ENCODE measurements at regions not wholly inside any gene's neighbourhood (a gene's known extent, or its start where the extent isn't known, plus 50 kb on each side); places are given as distances from the start of the nearest gene placed in this dataset.
"Not testable (repeated sequence)": the region's sequence is repeated elsewhere in the genome, so short reads cannot be mapped to it uniquely, and the experiment has no call there.

DNA sequence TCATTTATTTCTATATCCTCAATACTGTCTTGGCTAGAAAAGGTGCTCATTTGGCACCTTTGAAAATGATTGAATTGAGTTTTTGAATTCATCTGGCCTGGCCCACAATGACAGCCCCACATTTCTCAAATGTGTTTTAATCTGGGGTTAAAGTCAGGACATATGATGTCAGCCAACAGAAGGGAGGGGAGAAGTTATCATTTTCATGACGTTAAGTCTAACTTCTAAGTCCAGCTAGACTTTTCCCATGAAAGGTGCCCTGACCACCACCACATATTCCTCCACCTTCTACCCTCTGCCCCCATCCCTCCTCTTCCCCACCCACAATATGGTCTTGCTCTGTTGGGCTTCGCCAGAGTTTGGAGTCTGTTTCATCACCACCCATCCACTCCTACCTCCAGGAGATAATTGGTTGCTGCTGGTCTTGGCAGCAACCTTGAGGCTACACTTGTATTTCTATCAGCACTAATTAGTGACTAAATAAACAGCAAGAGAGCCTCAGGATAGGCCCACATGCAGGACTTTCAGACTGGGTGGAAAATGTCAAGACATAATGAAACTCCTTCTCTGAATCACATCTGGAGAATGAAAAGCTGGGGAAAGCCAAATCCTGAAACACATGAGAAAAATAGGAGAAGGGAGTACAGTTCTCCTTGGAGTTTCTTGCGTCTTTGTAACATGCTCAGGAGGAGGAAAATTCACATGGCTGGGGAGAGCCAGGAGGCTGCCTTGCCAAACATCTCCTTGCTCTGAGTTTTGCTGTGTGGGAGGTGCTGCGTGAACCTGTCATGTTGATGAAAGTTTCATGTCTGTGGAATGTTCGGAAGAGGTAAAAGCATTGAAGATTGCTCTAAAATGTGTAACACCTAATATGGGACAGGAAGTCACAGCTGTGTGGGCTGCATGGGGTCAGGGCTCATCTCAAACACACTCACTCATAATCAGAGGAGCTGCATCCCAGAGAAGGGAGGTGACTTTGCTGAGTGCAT lies 544.7 kb upstream of the KLF4 start:
- Histone ChIP-seq H3K9me3 (ENCODE audit: control insufficient read depth in 4 of 4, low read length in 3 of 4) (no peaks in the 10 kb centered on the region), H3K9ac (ENCODE audit: low read depth in 1 of 2, low read length in 2 of 2) (no peak overlapping the region), H3K36me3 (ENCODE audit: control insufficient read depth in 4 of 4, insufficient read depth in 3 of 4, low read depth in 1 of 4, low read length in 3 of 4) (no peaks in the 10 kb centered on the region), H3K27me3 (ENCODE audit: control insufficient read depth in 4 of 4, insufficient read depth in 4 of 4, low read length in 3 of 4) (peaks cover 0 to 6% (median 0%) of the 10 kb centered on the region in 4 donors), H3K27ac (ENCODE audit: low read depth in 1 of 2, low read length in 2 of 2) (no peak overlapping the region), H3K4me1 (ENCODE audit: control insufficient read depth in 4 of 4, insufficient read depth in 4 of 4, low read length in 3 of 4) (no peaks in the 10 kb centered on the region), H3K4me3 (ENCODE audit: low read depth in 1 of 3, low read length in 3 of 3) (no peak overlapping the region)
- 84% methylated on average over 5 of the region's 5 CpGs for WGBS
- TF ChIP-seq YY1 (IDR thresholded peaks at IDR 0.05) (no peak), JUND (IDR thresholded peaks at IDR 0.05) (no peak), EGR1 (IDR thresholded peaks at IDR 0.05; ENCODE audit: low read depth in 2 of 2) (no peak), TAF1 (conservative IDR thresholded peaks at IDR 0.05) (no peak), GABPA (IDR thresholded peaks at IDR 0.05 in 1 of 2, conservative IDR thresholded peaks at IDR 0.05 in 1 of 2) (no peak), HNF4G (IDR thresholded peaks at IDR 0.05) (no peak), HNF4A (conservative IDR thresholded peaks at IDR 0.05) (no peak), RAD21 (IDR thresholded peaks at IDR 0.05) (no peak), SP1 (IDR thresholded peaks at IDR 0.05) (no peak)
- TF ChIP-seq, protein P1, sequence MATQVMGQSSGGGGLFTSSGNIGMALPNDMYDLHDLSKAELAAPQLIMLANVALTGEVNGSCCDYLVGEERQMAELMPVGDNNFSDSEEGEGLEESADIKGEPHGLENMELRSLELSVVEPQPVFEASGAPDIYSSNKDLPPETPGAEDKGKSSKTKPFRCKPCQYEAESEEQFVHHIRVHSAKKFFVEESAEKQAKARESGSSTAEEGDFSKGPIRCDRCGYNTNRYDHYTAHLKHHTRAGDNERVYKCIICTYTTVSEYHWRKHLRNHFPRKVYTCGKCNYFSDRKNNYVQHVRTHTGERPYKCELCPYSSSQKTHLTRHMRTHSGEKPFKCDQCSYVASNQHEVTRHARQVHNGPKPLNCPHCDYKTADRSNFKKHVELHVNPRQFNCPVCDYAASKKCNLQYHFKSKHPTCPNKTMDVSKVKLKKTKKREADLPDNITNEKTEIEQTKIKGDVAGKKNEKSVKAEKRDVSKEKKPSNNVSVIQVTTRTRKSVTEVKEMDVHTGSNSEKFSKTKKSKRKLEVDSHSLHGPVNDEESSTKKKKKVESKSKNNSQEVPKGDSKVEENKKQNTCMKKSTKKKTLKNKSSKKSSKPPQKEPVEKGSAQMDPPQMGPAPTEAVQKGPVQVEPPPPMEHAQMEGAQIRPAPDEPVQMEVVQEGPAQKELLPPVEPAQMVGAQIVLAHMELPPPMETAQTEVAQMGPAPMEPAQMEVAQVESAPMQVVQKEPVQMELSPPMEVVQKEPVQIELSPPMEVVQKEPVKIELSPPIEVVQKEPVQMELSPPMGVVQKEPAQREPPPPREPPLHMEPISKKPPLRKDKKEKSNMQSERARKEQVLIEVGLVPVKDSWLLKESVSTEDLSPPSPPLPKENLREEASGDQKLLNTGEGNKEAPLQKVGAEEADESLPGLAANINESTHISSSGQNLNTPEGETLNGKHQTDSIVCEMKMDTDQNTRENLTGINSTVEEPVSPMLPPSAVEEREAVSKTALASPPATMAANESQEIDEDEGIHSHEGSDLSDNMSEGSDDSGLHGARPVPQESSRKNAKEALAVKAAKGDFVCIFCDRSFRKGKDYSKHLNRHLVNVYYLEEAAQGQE (IDR thresholded peaks at IDR 0.05) = no peak
- TF ChIP-seq, protein P2, sequence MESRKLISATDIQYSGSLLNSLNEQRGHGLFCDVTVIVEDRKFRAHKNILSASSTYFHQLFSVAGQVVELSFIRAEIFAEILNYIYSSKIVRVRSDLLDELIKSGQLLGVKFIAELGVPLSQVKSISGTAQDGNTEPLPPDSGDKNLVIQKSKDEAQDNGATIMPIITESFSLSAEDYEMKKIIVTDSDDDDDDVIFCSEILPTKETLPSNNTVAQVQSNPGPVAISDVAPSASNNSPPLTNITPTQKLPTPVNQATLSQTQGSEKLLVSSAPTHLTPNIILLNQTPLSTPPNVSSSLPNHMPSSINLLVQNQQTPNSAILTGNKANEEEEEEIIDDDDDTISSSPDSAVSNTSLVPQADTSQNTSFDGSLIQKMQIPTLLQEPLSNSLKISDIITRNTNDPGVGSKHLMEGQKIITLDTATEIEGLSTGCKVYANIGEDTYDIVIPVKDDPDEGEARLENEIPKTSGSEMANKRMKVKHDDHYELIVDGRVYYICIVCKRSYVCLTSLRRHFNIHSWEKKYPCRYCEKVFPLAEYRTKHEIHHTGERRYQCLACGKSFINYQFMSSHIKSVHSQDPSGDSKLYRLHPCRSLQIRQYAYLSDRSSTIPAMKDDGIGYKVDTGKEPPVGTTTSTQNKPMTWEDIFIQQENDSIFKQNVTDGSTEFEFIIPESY (IDR thresholded peaks at IDR 0.05) = no peak
- TF ChIP-seq, protein P3, sequence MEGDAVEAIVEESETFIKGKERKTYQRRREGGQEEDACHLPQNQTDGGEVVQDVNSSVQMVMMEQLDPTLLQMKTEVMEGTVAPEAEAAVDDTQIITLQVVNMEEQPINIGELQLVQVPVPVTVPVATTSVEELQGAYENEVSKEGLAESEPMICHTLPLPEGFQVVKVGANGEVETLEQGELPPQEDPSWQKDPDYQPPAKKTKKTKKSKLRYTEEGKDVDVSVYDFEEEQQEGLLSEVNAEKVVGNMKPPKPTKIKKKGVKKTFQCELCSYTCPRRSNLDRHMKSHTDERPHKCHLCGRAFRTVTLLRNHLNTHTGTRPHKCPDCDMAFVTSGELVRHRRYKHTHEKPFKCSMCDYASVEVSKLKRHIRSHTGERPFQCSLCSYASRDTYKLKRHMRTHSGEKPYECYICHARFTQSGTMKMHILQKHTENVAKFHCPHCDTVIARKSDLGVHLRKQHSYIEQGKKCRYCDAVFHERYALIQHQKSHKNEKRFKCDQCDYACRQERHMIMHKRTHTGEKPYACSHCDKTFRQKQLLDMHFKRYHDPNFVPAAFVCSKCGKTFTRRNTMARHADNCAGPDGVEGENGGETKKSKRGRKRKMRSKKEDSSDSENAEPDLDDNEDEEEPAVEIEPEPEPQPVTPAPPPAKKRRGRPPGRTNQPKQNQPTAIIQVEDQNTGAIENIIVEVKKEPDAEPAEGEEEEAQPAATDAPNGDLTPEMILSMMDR (IDR thresholded peaks at IDR 0.05; ENCODE audit: low read depth, low read length, missing input control) = no peak
- TF ChIP-seq, protein P4, sequence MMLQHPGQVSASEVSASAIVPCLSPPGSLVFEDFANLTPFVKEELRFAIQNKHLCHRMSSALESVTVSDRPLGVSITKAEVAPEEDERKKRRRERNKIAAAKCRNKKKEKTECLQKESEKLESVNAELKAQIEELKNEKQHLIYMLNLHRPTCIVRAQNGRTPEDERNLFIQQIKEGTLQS (IDR thresholded peaks at IDR 0.05) = no peak
- no peak for DNase-seq (ENCODE audit: low spot score)

- 78% methylated on average over 9 of the region's 9 CpGs for WGBS
- H3K4me3 ChIP-seq (ENCODE audit: low read depth in 1 of 3, low read length in 3 of 3); H3K9me3 ChIP-seq (ENCODE audit: control insufficient read depth in 4 of 4, low read length in 3 of 4); H3K9ac ChIP-seq (ENCODE audit: low read depth in 1 of 2, low read length in 2 of 2); H3K27me3 ChIP-seq (ENCODE audit: control insufficient read depth in 4 of 4, insufficient read depth in 4 of 4, low read length in 3 of 4); DNase-seq (ENCODE audit: low spot score); H3K36me3 ChIP-seq (ENCODE audit: control insufficient read depth in 4 of 4, insufficient read depth in 3 of 4, low read depth in 1 of 4, low read length in 3 of 4); H3K27ac ChIP-seq (ENCODE audit: low read depth in 1 of 2, low read length in 2 of 2); H3K4me1 ChIP-seq (ENCODE audit: control insufficient read depth in 4 of 4, insufficient read depth in 4 of 4, low read length in 3 of 4): not testable (repeated sequence)
These were observed 542.5 kb upstream of the KLF4 start for GRCh38 chr9:108032079-108032478.

- not testable (repeated sequence) for H3K36me3 ChIP-seq (ENCODE audit: control insufficient read depth in 4 of 4, insufficient read depth in 3 of 4, low read depth in 1 of 4, low read length in 3 of 4); H3K27me3 ChIP-seq (ENCODE audit: control insufficient read depth in 4 of 4, insufficient read depth in 4 of 4, low read length in 3 of 4); H3K9ac ChIP-seq (ENCODE audit: low read depth in 1 of 2, low read length in 2 of 2); H3K27ac ChIP-seq (ENCODE audit: low read depth in 1 of 2, low read length in 2 of 2); H3K4me3 ChIP-seq (ENCODE audit: low read depth in 1 of 3, low read length in 3 of 3); H3K4me1 ChIP-seq (ENCODE audit: control insufficient read depth in 4 of 4, insufficient read depth in 4 of 4, low read length in 3 of 4); H3K9me3 ChIP-seq (ENCODE audit: control insufficient read depth in 4 of 4, low read length in 3 of 4); DNase-seq (ENCODE audit: low spot score)
- WGBS = 88% methylated on average over 11 of the region's 11 CpGs
These were observed 541.7 kb upstream of the KLF4 start for GRCh38 chr9:108031221-108031620.

DNA sequence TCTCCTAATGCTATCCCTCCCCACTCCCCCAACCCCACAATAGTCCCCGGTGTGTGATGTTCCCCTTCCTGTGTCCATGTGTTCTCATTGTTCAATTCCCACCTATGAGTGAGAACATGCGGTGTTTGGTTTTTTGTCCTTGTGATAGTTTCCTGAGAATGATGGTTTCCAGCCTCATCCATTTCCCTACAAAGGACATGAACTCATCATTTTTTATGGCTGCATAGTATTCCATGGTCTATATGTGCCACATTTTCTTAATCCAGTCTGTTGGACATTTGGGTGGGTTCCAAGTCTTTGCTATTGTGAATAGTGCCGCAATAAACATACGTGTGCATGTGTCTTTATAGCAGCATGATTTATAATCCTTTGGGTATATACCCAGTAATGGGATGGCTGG lies 537.1 kb upstream of the KLF4 start:
- not testable (repeated sequence) for H3K27me3 ChIP-seq (ENCODE audit: control insufficient read depth in 4 of 4, insufficient read depth in 4 of 4, low read length in 3 of 4); H3K9ac ChIP-seq (ENCODE audit: low read depth in 1 of 2, low read length in 2 of 2); H3K4me1 ChIP-seq (ENCODE audit: control insufficient read depth in 4 of 4, insufficient read depth in 4 of 4, low read length in 3 of 4); H3K4me3 ChIP-seq (ENCODE audit: low read depth in 1 of 3, low read length in 3 of 3); H3K27ac ChIP-seq (ENCODE audit: low read depth in 1 of 2, low read length in 2 of 2); DNase-seq (ENCODE audit: low spot score); H3K36me3 ChIP-seq (ENCODE audit: control insufficient read depth in 4 of 4, insufficient read depth in 3 of 4, low read depth in 1 of 4, low read length in 3 of 4); H3K9me3 ChIP-seq (ENCODE audit: control insufficient read depth in 4 of 4, low read length in 3 of 4)
- 98% methylated on average over 4 of the region's 4 CpGs for WGBS
